Hepatocyte (in vitro differentiated cells): ENCODE measurements at regions not wholly inside any gene's neighbourhood (a gene's known extent, or its start where the extent isn't known, plus 50 kb on each side); places are given as distances from the start of the nearest gene placed in this dataset.

ENCODE experiments used
- DNase-seq: peaks from one replicate; pipeline ENCODE4 v3.0.0-alpha.2; 2016; ENCODE audit warnings: low spot score
- H2AFZ ChIP-seq: fragments of 200-600 bp; sonication (generic); 2 replicates; pipeline ENCODE4 v1.6.0; 2016; ENCODE audit warnings: antibody characterized with exemption, mild to moderate bottlenecking
- H3K27ac ChIP-seq: fragments of 200-600 bp; sonication (generic); 2 replicates; pipeline ENCODE4 v1.5.1; 2016; ENCODE audit warnings: mild to moderate bottlenecking
- H3K27me3 ChIP-seq: fragments of 200-600 bp; sonication (generic); 2 replicates; pipeline ENCODE4 v1.6.1; 2016
- H3K36me3 ChIP-seq: fragments of 200-600 bp; sonication (generic); replicated peaks from 2 replicates; pipeline ENCODE4 v1.5.1; 2016; ENCODE audit warnings: low read depth; ENCODE audit not compliant: insufficient read depth
- H3K4me1 ChIP-seq: fragments of 200-600 bp; sonication (generic); 2 replicates; pipeline ENCODE4 v1.5.1; 2016; ENCODE audit warnings: mild to moderate bottlenecking, moderate library complexity; ENCODE audit not compliant: insufficient read depth
- H3K4me2 ChIP-seq: fragments of 200-600 bp; sonication (generic); 2 replicates; pipeline ENCODE4 v1.6.0; 2016
- H3K4me3 ChIP-seq: fragments of 200-600 bp; sonication (generic); 2 replicates; pipeline ENCODE4 v1.5.1; 2016; ENCODE audit warnings: mild to moderate bottlenecking
- H3K79me2 ChIP-seq: fragments of 200-600 bp; sonication (generic); 2 replicates; pipeline ENCODE4 v1.6.0; 2017; ENCODE audit warnings: mild to moderate bottlenecking
- H3K9me2 ChIP-seq: fragments of 200-600 bp; sonication (generic); replicated peaks from 2 replicates; pipeline ENCODE4 v1.6.0; 2017; ENCODE audit warnings: mild to moderate bottlenecking; ENCODE audit not compliant: insufficient read depth
- H3K9me3 ChIP-seq: fragments of 200-600 bp; sonication (generic); 2 replicates; pipeline ENCODE4 v1.5.1; 2016; ENCODE audit warnings: low read depth, mild to moderate bottlenecking
- H4K20me1 ChIP-seq: fragments of 200-600 bp; sonication (generic); 2 replicates; pipeline ENCODE4 v1.6.0; 2016; ENCODE audit warnings: mild to moderate bottlenecking; ENCODE audit not compliant: insufficient read depth, poor library complexity, severe bottlenecking
- CTCF ChIP-seq: fragments of 200-600 bp; sonication (generic); IDR thresholded peaks from 2 replicates; pipeline ENCODE4 v1.5.1; 2016; ENCODE audit warnings: antibody characterized with exemption, mild to moderate bottlenecking; ENCODE audit not compliant: poor library complexity
- EZH2 ChIP-seq: fragments of 200-600 bp; sonication (generic); IDR thresholded peaks from 2 replicates; pipeline ENCODE4 v1.6.1; 2016; ENCODE audit warnings: antibody characterized with exemption, mild to moderate bottlenecking, borderline replicate concordance
- EZH2phosphoT487 ChIP-seq: fragments of 200-600 bp; sonication (generic); IDR thresholded peaks from one replicate; pipeline ENCODE4 v1.6.1; 2018; ENCODE audit warnings: antibody characterized with exemption, mild to moderate bottlenecking, low read depth, moderate library complexity; ENCODE audit not compliant: unreplicated experiment, severe bottlenecking
- WGBS: methylation state at CpG from one replicate; pipeline ENCODE4 v1.1.6; 2016; ENCODE audit warnings: low lambda C conversion rate; ENCODE audit errors: missing lambda C conversion rate; 5-methylcytosine and 5-hydroxymethylcytosine counted together

GRCh38 chr4:126995235-126995634 lies 637.5 kb upstream of the INTU start:
- no peaks in the 10 kb centered on the region for H3K79me2 ChIP-seq
- H3K36me3 ChIP-seq = no peaks in the 10 kb centered on the region
- H2AFZ ChIP-seq = no peak overlapping the region
- no peaks in the 10 kb centered on the region for H3K9me2 ChIP-seq
- no peaks in the 10 kb centered on the region for H3K4me1 ChIP-seq
- no peaks in the 10 kb centered on the region for H4K20me1 ChIP-seq
- no peak overlapping the region for H3K4me2 ChIP-seq
- H3K27me3 ChIP-seq = no peaks in the 10 kb centered on the region
- no peaks in the 10 kb centered on the region for H3K9me3 ChIP-seq
- H3K4me3 ChIP-seq = no peak overlapping the region
- no peak overlapping the region for H3K27ac ChIP-seq
- TF ChIP-seq CTCF (no peak), EZH2 (no peak), EZH2phosphoT487 (no peak)
- DNase-seq = no peak

GRCh38 chr4:127000110-127000509 lies 632.6 kb upstream of the INTU start:
- H3K9me3 ChIP-seq = no peaks in the 10 kb centered on the region
- TF ChIP-seq CTCF (no peak), EZH2phosphoT487 (no peak), EZH2 (no peak)
- H3K27me3 ChIP-seq = no peaks in the 10 kb centered on the region
- no peaks in the 10 kb centered on the region for H3K9me2 ChIP-seq
- DNase-seq = no peak
- no peaks in the 10 kb centered on the region for H4K20me1 ChIP-seq
- H3K4me1 ChIP-seq = no peaks in the 10 kb centered on the region
- no peak overlapping the region for H2AFZ ChIP-seq
- no peaks in the 10 kb centered on the region for H3K79me2 ChIP-seq
- WGBS = 54% methylated on average over 1 of the region's 1 CpG
- H3K4me2 ChIP-seq = no peak overlapping the region
- H3K4me3 ChIP-seq = no peak overlapping the region
- H3K27ac ChIP-seq = no peak overlapping the region
- H3K36me3 ChIP-seq = no peaks in the 10 kb centered on the region

GRCh38 chr4:127000846-127001245 lies 631.9 kb upstream of the INTU start:
- no peak overlapping the region for H3K4me2 ChIP-seq
- 92% methylated on average over 2 of the region's 2 CpGs for WGBS
- H3K27ac ChIP-seq = no peak overlapping the region
- H3K4me3 ChIP-seq = no peak overlapping the region
- H2AFZ ChIP-seq = no peak overlapping the region
- H3K36me3 ChIP-seq = no peaks in the 10 kb centered on the region
- H3K27me3 ChIP-seq = no peaks in the 10 kb centered on the region
- no peaks in the 10 kb centered on the region for H3K4me1 ChIP-seq
- H4K20me1 ChIP-seq = no peaks in the 10 kb centered on the region
- H3K9me2 ChIP-seq = no peaks in the 10 kb centered on the region
- H3K9me3 ChIP-seq = no peaks in the 10 kb centered on the region
- H3K79me2 ChIP-seq = no peaks in the 10 kb centered on the region
- DNase-seq = no peak
- no peak for TF ChIP-seq CTCF
- no peak for TF ChIP-seq EZH2
- no peak for TF ChIP-seq EZH2phosphoT487

- H3K9me3 ChIP-seq = no peaks in the 10 kb centered on the region
- no peaks in the 10 kb centered on the region for H3K36me3 ChIP-seq
- H3K4me3 ChIP-seq = no peak overlapping the region
- WGBS = 61% methylated on average over 2 of the region's 2 CpGs
- H3K4me2 ChIP-seq = no peak overlapping the region
- H3K9me2 ChIP-seq = no peaks in the 10 kb centered on the region
- no peaks in the 10 kb centered on the region for H4K20me1 ChIP-seq
- no peaks in the 10 kb centered on the region for H3K4me1 ChIP-seq
- no peak for TF ChIP-seq EZH2
- TF ChIP-seq EZH2phosphoT487 = no peak
- no peak for TF ChIP-seq CTCF
- H3K79me2 ChIP-seq = no peaks in the 10 kb centered on the region
- no peak overlapping the region for H3K27ac ChIP-seq
- no peak for DNase-seq
- no peak overlapping the region for H2AFZ ChIP-seq
- no peaks in the 10 kb centered on the region for H3K27me3 ChIP-seq
Measured at GRCh38 chr4:127001933-127002332, 630.8 kb upstream of the INTU start.
